ENCODE measurements at regions not wholly inside any gene's neighbourhood (a gene's known extent, or its start where the extent isn't known, plus 50 kb on each side); places are given as distances from the start of the nearest gene placed in this dataset.

DNA sequence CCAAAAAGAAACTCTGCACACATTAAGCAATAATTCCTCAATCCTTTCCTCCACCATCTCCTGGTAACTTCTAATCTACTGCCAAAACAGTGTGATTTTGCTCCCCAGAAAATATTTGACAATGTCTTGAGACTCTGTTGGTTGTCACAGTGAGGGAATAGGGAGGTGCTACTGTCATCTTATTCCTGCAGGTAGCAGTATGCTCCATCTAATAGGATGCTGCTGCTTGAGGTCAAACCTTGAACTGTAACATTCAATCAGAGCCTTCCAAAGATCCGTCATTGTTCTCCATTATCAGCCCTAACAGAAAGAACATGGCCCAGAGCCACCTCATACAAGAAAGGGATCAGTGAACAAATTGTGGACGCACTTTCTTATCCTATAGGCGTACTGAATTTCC, 514.7 kb upstream of the GRIN3A start:
- Histone ChIP-seq H3F3A (ENCODE audit: insufficient read depth, low read length) (no peaks in the 10 kb centered on the region), H3K9me3 (replicated peaks; ENCODE audit: insufficient read depth, low read length) (no peaks in the 10 kb centered on the region), H3K4me2 (ENCODE audit: low read depth, low read length) (no peak overlapping the region), H3K27ac (ENCODE audit: low read length) (no peak overlapping the region), H2AFZ (ENCODE audit: low read length) (no peak overlapping the region), H3K9ac (ENCODE audit: low read length) (no peak overlapping the region), H3K27me3 (replicated peaks; ENCODE audit: insufficient read depth, low read length) (no peaks in the 10 kb centered on the region), H4K20me1 (ENCODE audit: insufficient read depth, low read length) (no peaks in the 10 kb centered on the region), H3K4me3 (ENCODE audit: low read length) (no peak overlapping the region), H3K9me2 (replicated peaks; ENCODE audit: insufficient read depth, low read length) (no peaks in the 10 kb centered on the region), H3K4me1 (ENCODE audit: low read length) (no peaks in the 10 kb centered on the region), H3K36me3 (replicated peaks; ENCODE audit: insufficient read depth, low read length) (no peaks in the 10 kb centered on the region), H3K79me2 (ENCODE audit: low read length) (no peaks in the 10 kb centered on the region)
- DNase-seq: no peak
- TF ChIP-seq, protein P1, sequence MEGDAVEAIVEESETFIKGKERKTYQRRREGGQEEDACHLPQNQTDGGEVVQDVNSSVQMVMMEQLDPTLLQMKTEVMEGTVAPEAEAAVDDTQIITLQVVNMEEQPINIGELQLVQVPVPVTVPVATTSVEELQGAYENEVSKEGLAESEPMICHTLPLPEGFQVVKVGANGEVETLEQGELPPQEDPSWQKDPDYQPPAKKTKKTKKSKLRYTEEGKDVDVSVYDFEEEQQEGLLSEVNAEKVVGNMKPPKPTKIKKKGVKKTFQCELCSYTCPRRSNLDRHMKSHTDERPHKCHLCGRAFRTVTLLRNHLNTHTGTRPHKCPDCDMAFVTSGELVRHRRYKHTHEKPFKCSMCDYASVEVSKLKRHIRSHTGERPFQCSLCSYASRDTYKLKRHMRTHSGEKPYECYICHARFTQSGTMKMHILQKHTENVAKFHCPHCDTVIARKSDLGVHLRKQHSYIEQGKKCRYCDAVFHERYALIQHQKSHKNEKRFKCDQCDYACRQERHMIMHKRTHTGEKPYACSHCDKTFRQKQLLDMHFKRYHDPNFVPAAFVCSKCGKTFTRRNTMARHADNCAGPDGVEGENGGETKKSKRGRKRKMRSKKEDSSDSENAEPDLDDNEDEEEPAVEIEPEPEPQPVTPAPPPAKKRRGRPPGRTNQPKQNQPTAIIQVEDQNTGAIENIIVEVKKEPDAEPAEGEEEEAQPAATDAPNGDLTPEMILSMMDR (IDR thresholded peaks at IDR 0.05; ENCODE audit: low read length): no peak
- no peak for TF ChIP-seq EZH2 (optimal IDR thresholded peaks at IDR 0.05; ENCODE audit: low read depth, low read length)
- TF ChIP-seq EZH2phosphoT487 (IDR thresholded peaks at IDR 0.05; ENCODE audit: low read length): no peak

DNA sequence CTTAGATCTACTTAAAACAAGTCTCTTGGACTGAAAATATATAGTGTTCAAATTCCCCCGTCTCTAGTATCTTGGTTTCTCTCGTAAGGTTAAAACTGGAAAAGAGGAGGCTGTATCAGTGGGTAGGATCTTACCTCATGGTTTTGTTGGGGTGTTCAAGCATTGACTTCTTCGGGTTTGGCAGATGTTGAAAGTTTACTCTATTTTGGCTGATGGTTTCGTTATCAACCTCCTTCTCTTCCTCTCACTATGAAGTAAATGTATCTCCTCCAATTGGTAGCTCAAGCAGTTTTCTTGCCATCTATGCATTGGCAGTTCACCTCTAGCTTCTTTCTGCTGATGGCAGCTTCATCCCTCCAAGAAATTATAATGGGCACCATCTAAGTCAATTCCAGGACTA, 506.5 kb upstream of the GRIN3A start:
- TF ChIP-seq EZH2phosphoT487 (IDR thresholded peaks at IDR 0.05; ENCODE audit: low read length) (no peak), EZH2 (optimal IDR thresholded peaks at IDR 0.05; ENCODE audit: low read depth, low read length) (no peak)
- TF ChIP-seq, protein P1 (IDR thresholded peaks at IDR 0.05; ENCODE audit: low read length): no peak
- no peak overlapping the region for H3K4me2 ChIP-seq (ENCODE audit: low read depth, low read length)
- no peaks in the 10 kb centered on the region for H3K36me3 ChIP-seq (replicated peaks; ENCODE audit: insufficient read depth, low read length)
- no peak overlapping the region for H3K4me3 ChIP-seq (ENCODE audit: low read length)
- no peaks in the 10 kb centered on the region for H3K4me1 ChIP-seq (ENCODE audit: low read length)
- no peaks in the 10 kb centered on the region for H4K20me1 ChIP-seq (ENCODE audit: insufficient read depth, low read length)
- no peak for DNase-seq
- no peaks in the 10 kb centered on the region for H3K27me3 ChIP-seq (replicated peaks; ENCODE audit: insufficient read depth, low read length)
- no peak overlapping the region for H3K27ac ChIP-seq (ENCODE audit: low read length)
- H2AFZ ChIP-seq (ENCODE audit: low read length): no peak overlapping the region
- H3K9me2 ChIP-seq (replicated peaks; ENCODE audit: insufficient read depth, low read length): no peaks in the 10 kb centered on the region
- H3K9ac ChIP-seq (ENCODE audit: low read length): no peak overlapping the region
- H3K79me2 ChIP-seq (ENCODE audit: low read length): no peaks in the 10 kb centered on the region
- H3F3A ChIP-seq (ENCODE audit: insufficient read depth, low read length): no peaks in the 10 kb centered on the region
- H3K9me3 ChIP-seq (replicated peaks; ENCODE audit: insufficient read depth, low read length): no peaks in the 10 kb centered on the region

DNA sequence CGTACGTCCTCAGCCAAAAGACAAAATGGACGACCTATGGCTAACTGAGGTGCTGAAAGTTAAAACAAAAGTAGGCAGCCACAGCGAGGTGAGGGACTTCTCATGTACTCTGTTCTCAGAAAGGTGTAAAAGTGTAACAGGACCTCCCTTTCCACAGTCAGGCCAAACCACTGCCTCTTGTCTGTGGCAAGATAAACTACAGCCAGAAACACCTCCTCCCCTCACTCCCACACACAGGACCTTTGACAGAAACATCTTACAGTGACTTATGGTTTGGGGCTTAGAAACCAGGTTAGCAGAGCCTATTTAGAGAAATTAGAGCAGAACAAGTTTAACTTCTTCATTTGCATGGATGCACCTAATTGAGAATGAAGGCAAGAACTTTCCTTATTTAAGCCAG, 499.1 kb upstream of the GRIN3A start:
- H3K9me2 ChIP-seq (replicated peaks; ENCODE audit: insufficient read depth, low read length): no peaks in the 10 kb centered on the region
- no peak overlapping the region for H3K9ac ChIP-seq (ENCODE audit: low read length)
- no peaks in the 10 kb centered on the region for H4K20me1 ChIP-seq (ENCODE audit: insufficient read depth, low read length)
- H3K4me1 ChIP-seq (ENCODE audit: low read length): no peaks in the 10 kb centered on the region
- H3F3A ChIP-seq (ENCODE audit: insufficient read depth, low read length): no peaks in the 10 kb centered on the region
- H3K36me3 ChIP-seq (replicated peaks; ENCODE audit: insufficient read depth, low read length): no peaks in the 10 kb centered on the region
- H3K9me3 ChIP-seq (replicated peaks; ENCODE audit: insufficient read depth, low read length): no peaks in the 10 kb centered on the region; the same call in 1 of the 2 replicates
- no peak overlapping the region for H3K27ac ChIP-seq (ENCODE audit: low read length)
- no peak overlapping the region for H2AFZ ChIP-seq (ENCODE audit: low read length)
- no peaks in the 10 kb centered on the region for H3K27me3 ChIP-seq (replicated peaks; ENCODE audit: insufficient read depth, low read length)
- DNase-seq: no peak
- H3K4me2 ChIP-seq (ENCODE audit: low read depth, low read length): no peak overlapping the region
- TF ChIP-seq EZH2phosphoT487 (IDR thresholded peaks at IDR 0.05; ENCODE audit: low read length): no peak
- TF ChIP-seq, protein P1 (IDR thresholded peaks at IDR 0.05; ENCODE audit: low read length): no peak
- no peak for TF ChIP-seq EZH2 (optimal IDR thresholded peaks at IDR 0.05; ENCODE audit: low read depth, low read length)
- H3K4me3 ChIP-seq (ENCODE audit: low read length): no peak overlapping the region
- no peaks in the 10 kb centered on the region for H3K79me2 ChIP-seq (ENCODE audit: low read length)
